ENCODE measurements at regions not wholly inside any gene's neighbourhood (a gene's known extent, or its start where the extent isn't known, plus 50 kb on each side); places are given as distances from the start of the nearest gene placed in this dataset.

- no peak for TF ChIP-seq CTCF (IDR thresholded peaks at IDR 0.05)
- no peak for TF ChIP-seq EP300 (IDR thresholded peaks at IDR 0.05)
- no peak for TF ChIP-seq POLR2A (IDR thresholded peaks at IDR 0.05)
Observed at GRCh38 chr6:147930745-147931144, 411.9 kb upstream of the SASH1 start.

Measured in tibial nerve (tissue), 4 donors.